ENCODE measurements at regions not wholly inside any gene's neighbourhood (a gene's known extent, or its start where the extent isn't known, plus 50 kb on each side); places are given as distances from the start of the nearest gene placed in this dataset.
"Not testable (repeated sequence)": the region's sequence is repeated elsewhere in the genome, so short reads cannot be mapped to it uniquely, and the experiment has no call there.

DNA sequence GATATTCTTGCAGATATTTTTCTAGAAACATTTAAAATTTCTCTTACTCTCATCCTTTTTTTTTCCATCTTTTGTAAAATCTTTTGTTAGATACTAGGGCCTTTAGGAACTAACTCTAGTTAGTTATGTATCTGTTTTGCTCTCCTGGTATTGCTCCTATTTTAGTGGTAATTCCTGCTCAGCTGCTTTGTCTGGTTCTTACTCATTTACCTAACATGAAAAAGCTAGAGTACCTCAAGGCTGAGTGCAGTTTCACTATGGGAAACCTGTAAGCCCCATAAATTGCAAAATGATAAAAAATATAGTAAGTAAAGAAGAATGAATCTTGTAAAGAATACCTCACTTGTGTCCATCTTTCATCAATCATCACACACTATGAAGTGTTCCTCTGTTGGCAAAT lies 1602.0 kb downstream of the GRIK2 start:
- DNase-seq (ENCODE audit: low spot score), result no peak
- intact Hi-C loops (cut with DNase I), result no loop called here

GRCh38 chr6:102994866-102995265 lies 1601.4 kb downstream of the GRIK2 start:
- DNase-seq (ENCODE audit: low spot score), result no peak
- intact Hi-C loops (cut with DNase I), result no loop called here

DNA sequence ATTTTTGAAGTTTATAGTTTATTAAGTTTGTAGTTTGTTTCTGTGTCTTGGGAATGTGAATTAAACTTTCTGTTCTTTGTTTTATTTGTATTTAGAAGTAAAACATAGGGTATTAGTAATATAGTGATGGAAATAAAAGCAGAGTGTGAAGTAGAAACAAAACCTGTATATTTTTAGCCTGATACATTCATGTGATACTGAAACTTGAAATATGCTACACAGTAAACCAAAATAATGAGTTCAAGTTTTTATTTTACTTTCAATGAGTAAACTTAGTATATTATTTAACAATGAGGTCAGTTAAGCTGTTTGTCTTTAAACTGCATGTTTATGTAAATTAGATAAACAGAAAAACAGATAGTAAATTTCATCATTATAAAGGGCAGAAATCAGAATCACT lies 1592.6 kb downstream of the GRIK2 start:
- intact Hi-C loops (cut with DNase I), result no loop called here
- DNase-seq (ENCODE audit: low spot score), result no peak

GRCh38 chr6:102984357-102984756 lies 1590.8 kb downstream of the GRIK2 start:
- intact Hi-C loops (cut with DNase I), result no loop called here
- no peak for DNase-seq (ENCODE audit: low spot score)

GRCh38 chr6:102981490-102982015 lies 1588.0 kb downstream of the GRIK2 start:
- intact Hi-C loops (cut with DNase I), result no loop called here
- no peak for DNase-seq (ENCODE audit: low spot score)

- no peak for DNase-seq (ENCODE audit: low spot score)
- intact Hi-C loops (cut with DNase I), result no loop called here
Measured at GRCh38 chr6:102980951-102981350, 1587.4 kb downstream of the GRIK2 start.

DNA sequence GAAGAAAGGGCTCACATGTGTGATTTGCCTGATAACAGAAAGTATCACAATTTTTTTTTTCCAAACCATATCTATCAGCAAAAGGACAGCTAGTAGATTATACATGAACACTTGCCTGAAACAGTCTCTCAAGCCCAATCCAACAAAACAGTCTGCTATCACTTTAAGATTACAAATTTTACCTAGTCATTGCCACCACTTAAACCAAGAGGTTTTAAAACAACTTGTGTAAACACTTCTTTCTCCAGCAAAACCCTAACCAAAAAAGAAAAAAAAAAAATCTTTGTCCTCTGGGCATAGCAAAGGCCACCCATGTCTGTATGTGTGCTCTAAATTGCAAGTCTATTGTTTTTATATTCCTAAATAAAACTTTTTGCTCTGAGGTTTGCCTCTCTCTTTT lies 1568.4 kb downstream of the GRIK2 start:
- DNase-seq (ENCODE audit: low spot score), result no peak
- intact Hi-C loops (cut with DNase I), result no loop called here

GRCh38 chr6:102950967-102951366 lies 1557.5 kb downstream of the GRIK2 start:
- intact Hi-C loops (cut with DNase I), result no loop called here
- DNase-seq (ENCODE audit: low spot score), result no peak

DNA sequence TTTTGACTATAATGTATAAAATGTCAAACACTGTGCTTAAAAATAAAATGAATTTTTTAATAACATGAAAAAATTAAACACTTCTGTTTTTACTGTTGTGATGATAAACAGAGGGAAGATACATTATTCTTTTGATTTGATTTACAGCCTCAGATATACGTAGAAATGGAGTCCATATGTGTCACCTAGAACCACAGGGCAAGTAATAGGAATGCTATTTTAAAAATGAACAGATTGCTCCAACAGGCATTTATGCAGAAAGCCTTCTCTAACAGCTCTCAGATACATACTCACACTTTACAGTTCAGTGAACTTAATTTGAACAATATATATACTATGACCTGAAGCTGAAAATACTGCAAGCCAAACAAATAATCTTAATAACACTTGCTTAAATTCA lies 1551.0 kb downstream of the GRIK2 start:
- intact Hi-C loops (cut with DNase I), result no loop called here
- no peak for DNase-seq (ENCODE audit: low spot score)

DNA sequence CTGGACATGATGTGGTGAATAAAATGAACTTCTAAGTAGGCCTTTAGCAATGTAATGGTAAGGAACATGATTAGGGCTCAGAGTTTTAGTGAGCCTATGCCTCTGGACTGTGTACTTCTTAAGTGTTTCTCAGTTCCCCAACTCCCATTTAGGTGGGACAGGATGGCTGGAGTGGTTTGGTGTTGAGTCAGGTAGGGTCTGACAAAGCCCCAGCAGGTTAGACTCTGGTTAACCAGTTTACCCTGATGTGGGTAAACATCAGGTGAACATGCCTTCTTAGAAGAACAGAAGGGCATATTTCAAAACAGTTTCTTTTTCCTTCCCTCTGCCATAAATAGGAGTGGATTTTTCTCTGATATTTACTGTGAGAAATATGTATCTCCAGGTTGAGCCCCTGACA lies 1548.7 kb downstream of the GRIK2 start:
- no peak for DNase-seq (ENCODE audit: low spot score)

DNA sequence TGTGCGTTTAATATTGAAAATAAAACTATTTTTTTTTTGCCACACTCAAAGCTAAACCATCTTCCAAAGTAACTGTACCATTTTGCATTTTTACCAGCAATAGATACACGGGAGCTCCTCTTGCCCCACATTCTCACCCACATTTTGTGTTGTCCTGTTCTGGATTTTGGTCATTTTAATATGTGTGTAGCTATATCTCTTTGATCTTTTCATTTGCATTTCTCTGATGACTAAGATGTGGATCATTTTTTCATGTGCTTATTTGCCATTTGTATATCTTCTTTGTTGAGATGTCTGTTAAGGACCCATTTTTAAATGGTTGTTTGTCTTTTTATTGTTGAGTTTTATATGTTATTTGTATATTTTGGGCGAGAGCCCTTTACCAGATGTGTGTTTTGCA lies 1543.5 kb downstream of the GRIK2 start:
- intact Hi-C loops (cut with DNase I), result no loop called here
- no peak for DNase-seq (ENCODE audit: low spot score)

More for the DNA sequence above, 1548.7 kb downstream of the GRIK2 start:
- intact Hi-C loops (cut with DNase I), result no loop called here

DNA sequence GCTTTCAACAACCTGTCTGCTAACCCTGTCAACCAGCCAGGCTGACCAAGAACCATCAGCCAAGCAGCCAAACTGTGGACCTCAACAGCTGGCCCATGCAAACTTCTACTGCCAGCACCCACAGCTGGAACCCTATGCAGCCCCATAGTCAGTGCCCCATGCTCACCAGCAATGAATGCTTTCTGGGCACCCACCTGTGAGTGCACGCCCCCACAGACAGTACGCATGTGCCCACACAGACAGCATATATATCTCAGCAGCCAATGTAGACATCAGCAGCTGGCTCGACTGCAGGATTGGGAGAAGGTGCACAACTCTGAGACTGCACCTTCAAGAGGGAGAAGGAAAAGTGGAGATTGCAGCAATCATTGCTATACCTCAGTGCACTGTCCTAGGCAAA lies 1534.6 kb downstream of the GRIK2 start:
- no peak for DNase-seq (ENCODE audit: low spot score)
- intact Hi-C loops (cut with DNase I), result no loop called here

GRCh38 chr6:102918161-102918560 lies 1524.7 kb downstream of the GRIK2 start:
- DNase-seq (ENCODE audit: low spot score), result no peak
- intact Hi-C loops (cut with DNase I), result no loop called here

- intact Hi-C loops (cut with DNase I), result no loop called here
- DNase-seq (ENCODE audit: low spot score), result no peak
Measured at GRCh38 chr6:102911571-102911970, 1518.1 kb downstream of the GRIK2 start.

DNA sequence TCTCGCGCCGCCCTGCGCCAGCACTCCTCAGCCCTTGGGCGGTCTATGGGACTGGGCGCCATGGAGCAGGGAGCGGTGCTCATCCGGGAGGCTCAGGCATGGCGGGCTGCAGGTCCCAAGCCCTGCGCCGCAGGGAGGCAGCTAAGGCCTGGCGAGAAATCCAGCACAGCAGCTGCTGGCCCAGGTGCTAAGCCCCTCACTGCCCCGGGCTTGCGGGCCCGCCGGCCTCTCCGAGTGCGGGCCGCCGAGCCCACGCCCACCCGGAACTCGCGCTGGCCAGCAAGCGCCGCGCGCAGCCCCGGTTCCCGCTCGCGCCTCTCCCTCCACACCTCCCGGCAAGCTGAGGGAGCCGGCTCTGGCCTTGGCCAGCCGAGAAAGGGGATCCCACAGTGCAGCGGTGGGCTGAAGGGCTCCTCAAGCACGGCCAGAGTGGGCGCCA lies 1517.2 kb downstream of the GRIK2 start:
- intact Hi-C loops (cut with DNase I), result not testable (repeated sequence)
- DNase-seq (ENCODE audit: low spot score), result peak; percentile 42

GRCh38 chr6:102907181-102907580 lies 1513.7 kb downstream of the GRIK2 start:
- peak; percentile 30 for DNase-seq (ENCODE audit: low spot score)
- intact Hi-C loops (cut with DNase I), result no loop called here

- no peak for DNase-seq (ENCODE audit: low spot score)
- intact Hi-C loops (cut with DNase I), result no loop called here
Measured at GRCh38 chr6:102902471-102902870, 1509.0 kb downstream of the GRIK2 start.

DNA sequence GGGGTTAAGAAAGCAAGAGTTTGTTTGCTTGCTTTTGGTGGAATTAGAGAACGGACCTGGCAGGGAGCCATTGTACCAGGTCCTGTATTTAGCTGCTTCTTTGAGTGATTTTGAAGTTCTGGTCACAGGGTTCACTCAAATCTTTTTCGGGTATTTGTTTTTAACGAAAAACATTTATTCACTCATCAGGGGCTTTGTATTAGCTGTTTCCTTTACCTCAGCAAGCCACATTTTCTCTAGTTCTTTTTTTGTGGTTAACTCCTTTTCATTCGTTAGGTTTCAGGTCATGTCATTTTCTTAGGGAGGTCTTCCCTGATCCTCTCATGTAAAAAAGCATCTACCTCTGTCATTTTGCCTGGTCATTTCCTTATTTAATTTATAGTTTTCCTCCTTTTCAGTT lies 1502.2 kb downstream of the GRIK2 start:
- intact Hi-C loops (cut with DNase I), result no loop called here
- DNase-seq (ENCODE audit: low spot score), result no peak

DNA sequence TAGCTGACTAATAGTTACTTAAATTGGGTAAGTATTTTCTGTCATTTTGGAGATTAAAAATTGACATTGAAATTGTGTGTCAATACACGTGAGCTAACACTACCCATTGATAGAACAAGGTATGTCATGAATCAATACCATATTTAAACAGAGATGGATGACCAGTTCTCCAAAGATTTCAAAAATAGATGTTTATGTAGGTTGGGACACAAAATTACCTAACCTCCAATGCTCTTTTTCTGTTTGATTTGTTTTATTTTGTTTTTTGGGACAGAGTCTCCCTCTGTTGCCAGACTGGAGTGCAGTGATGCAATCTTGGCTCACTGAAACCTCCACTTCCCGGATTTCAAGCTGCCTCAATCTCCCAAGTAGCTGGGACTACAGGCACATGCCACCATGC lies 1491.7 kb downstream of the GRIK2 start:
- intact Hi-C loops (cut with DNase I), result no loop called here
- no peak for DNase-seq (ENCODE audit: low spot score)

DNA sequence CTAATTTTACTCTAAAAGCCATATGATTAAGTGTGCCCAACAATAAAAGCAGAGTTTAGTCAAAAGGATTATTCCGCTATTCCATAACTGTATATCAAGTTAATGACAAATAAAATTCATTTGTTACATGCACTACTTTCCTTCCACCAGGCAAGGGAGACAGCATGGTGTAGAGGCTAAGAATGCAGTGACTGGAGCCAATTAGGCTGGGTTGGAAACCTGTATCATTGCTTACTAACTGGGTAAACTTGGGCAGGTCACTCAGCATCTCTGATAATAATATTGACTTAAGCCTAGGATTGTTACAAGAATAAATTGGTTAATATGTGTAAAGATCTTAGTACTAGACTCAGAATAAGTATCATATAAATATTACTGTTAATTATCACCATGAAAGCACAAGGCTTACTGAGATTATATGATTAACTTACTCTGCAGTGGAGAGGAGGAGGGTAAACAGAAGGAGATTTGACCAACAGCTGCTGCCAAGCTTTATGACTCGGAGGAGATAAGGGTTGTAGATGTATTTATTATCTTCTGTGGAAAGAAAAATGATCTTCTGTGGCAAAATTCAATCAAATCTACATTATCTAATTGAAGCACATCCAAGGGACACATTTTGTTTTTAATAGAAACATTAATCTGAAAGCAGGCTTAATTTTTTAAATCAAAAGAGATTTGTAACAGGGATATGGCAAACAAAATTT lies 1459.9 kb downstream of the GRIK2 start:
- DNase-seq (ENCODE audit: low spot score), result no peak
- intact Hi-C loops (cut with DNase I), result no loop called here

GRCh38 chr6:102848796-102849195 lies 1455.3 kb downstream of the GRIK2 start:
- intact Hi-C loops (cut with DNase I), result no loop called here
- no peak for DNase-seq (ENCODE audit: low spot score)

- intact Hi-C loops (cut with DNase I), result no loop called here
- no peak for DNase-seq (ENCODE audit: low spot score)
Measured at GRCh38 chr6:102848210-102848609, 1454.7 kb downstream of the GRIK2 start.
